Liver (tissue), 3 donors: ENCODE measurements at regions not wholly inside any gene's neighbourhood (a gene's known extent, or its start where the extent isn't known, plus 50 kb on each side); places are given as distances from the start of the nearest gene placed in this dataset.

Experiments used
- EGR1 ChIP-seq, 2 donors: IDR thresholded peaks; 2 replicates each; pipeline ENCODE4 v1.6.1; 2016 to 2018; ENCODE audit warnings: antibody characterized with exemption in 2 of 2, low read depth in 2 of 2
- FOXA1 ChIP-seq: IDR thresholded peaks from 2 replicates; pipeline ENCODE4 v1.6.1; 2016; ENCODE audit warnings: antibody characterized with exemption
- GABPA ChIP-seq, 2 donors: IDR thresholded peaks in 1 of 2; conservative IDR thresholded peaks in 1 of 2; 2 replicates each; pipeline ENCODE4 v1.6.1; 2016; ENCODE audit warnings: antibody characterized with exemption in 2 of 2, mild to moderate bottlenecking in 1 of 2, moderate library complexity in 1 of 2
- HNF4A ChIP-seq, 2 donors: conservative IDR thresholded peaks; 2 replicates each; pipeline ENCODE4 v1.6.1; 2016; ENCODE audit warnings: antibody characterized with exemption in 2 of 2, mild to moderate bottlenecking in 2 of 2
- JUND ChIP-seq, 2 donors: IDR thresholded peaks; 2 replicates each; pipeline ENCODE4 v1.6.1; 2016; ENCODE audit warnings: antibody characterized with exemption in 2 of 2
- RAD21 ChIP-seq, 2 donors: IDR thresholded peaks; 2 replicates each; pipeline ENCODE4 v1.6.1; 2016; ENCODE audit warnings: antibody characterized with exemption in 2 of 2, mild to moderate bottlenecking in 2 of 2
- YY1 ChIP-seq: IDR thresholded peaks from 2 replicates; pipeline ENCODE4 v1.6.1; 2016; ENCODE audit warnings: antibody characterized with exemption, mild to moderate bottlenecking
- TF ChIP-seq, protein P1 (sequence below): fragments of 150-350 bp; IDR thresholded peaks from 2 replicates; pipeline ENCODE4 v1.5.1; 2017; ENCODE audit warnings: improper control_type of control experiment, low read depth, low read length; ENCODE audit not compliant: missing input control
- TF ChIP-seq, protein P2 (sequence below): IDR thresholded peaks from 2 replicates; pipeline ENCODE4 v1.6.1; 2016; ENCODE audit warnings: antibody characterized with exemption
- TF ChIP-seq, protein P3 (sequence below): IDR thresholded peaks from 2 replicates; pipeline ENCODE4 v1.6.1; 2016; ENCODE audit warnings: antibody characterized with exemption, mild to moderate bottlenecking
- TF ChIP-seq, protein P4 (sequence below): IDR thresholded peaks from 2 replicates; pipeline ENCODE4 v1.6.1; 2016; ENCODE audit warnings: antibody characterized with exemption
- TF ChIP-seq, protein P5 (sequence below): IDR thresholded peaks from 2 replicates; pipeline ENCODE4 v1.6.1; 2016; ENCODE audit warnings: antibody characterized with exemption
- donor health status: healthy.
- donor health status: healthy.

DNA sequence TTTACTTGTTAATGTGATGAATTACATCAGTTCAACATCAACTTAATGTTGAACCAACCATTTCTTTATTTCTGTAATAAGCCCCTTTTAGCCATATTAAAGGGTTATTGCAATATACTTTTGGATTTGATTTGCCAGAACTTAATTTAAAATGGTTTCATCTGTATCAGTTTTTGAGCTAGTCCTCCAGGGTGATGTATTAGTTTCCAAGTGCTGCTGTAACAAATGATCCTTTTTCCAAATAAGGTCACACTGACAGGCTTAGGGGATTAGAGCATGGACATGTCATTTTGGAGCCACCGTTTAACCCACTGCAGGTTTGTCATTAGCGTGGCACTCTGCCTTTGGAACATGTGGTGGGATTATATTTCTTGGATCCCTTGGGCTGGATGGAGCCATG lies 244.8 kb upstream of the PLPP4 start:
- TF ChIP-seq, protein P1, sequence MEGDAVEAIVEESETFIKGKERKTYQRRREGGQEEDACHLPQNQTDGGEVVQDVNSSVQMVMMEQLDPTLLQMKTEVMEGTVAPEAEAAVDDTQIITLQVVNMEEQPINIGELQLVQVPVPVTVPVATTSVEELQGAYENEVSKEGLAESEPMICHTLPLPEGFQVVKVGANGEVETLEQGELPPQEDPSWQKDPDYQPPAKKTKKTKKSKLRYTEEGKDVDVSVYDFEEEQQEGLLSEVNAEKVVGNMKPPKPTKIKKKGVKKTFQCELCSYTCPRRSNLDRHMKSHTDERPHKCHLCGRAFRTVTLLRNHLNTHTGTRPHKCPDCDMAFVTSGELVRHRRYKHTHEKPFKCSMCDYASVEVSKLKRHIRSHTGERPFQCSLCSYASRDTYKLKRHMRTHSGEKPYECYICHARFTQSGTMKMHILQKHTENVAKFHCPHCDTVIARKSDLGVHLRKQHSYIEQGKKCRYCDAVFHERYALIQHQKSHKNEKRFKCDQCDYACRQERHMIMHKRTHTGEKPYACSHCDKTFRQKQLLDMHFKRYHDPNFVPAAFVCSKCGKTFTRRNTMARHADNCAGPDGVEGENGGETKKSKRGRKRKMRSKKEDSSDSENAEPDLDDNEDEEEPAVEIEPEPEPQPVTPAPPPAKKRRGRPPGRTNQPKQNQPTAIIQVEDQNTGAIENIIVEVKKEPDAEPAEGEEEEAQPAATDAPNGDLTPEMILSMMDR: no peak
- TF ChIP-seq, protein P2, sequence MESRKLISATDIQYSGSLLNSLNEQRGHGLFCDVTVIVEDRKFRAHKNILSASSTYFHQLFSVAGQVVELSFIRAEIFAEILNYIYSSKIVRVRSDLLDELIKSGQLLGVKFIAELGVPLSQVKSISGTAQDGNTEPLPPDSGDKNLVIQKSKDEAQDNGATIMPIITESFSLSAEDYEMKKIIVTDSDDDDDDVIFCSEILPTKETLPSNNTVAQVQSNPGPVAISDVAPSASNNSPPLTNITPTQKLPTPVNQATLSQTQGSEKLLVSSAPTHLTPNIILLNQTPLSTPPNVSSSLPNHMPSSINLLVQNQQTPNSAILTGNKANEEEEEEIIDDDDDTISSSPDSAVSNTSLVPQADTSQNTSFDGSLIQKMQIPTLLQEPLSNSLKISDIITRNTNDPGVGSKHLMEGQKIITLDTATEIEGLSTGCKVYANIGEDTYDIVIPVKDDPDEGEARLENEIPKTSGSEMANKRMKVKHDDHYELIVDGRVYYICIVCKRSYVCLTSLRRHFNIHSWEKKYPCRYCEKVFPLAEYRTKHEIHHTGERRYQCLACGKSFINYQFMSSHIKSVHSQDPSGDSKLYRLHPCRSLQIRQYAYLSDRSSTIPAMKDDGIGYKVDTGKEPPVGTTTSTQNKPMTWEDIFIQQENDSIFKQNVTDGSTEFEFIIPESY: no peak
- TF ChIP-seq, protein P3, sequence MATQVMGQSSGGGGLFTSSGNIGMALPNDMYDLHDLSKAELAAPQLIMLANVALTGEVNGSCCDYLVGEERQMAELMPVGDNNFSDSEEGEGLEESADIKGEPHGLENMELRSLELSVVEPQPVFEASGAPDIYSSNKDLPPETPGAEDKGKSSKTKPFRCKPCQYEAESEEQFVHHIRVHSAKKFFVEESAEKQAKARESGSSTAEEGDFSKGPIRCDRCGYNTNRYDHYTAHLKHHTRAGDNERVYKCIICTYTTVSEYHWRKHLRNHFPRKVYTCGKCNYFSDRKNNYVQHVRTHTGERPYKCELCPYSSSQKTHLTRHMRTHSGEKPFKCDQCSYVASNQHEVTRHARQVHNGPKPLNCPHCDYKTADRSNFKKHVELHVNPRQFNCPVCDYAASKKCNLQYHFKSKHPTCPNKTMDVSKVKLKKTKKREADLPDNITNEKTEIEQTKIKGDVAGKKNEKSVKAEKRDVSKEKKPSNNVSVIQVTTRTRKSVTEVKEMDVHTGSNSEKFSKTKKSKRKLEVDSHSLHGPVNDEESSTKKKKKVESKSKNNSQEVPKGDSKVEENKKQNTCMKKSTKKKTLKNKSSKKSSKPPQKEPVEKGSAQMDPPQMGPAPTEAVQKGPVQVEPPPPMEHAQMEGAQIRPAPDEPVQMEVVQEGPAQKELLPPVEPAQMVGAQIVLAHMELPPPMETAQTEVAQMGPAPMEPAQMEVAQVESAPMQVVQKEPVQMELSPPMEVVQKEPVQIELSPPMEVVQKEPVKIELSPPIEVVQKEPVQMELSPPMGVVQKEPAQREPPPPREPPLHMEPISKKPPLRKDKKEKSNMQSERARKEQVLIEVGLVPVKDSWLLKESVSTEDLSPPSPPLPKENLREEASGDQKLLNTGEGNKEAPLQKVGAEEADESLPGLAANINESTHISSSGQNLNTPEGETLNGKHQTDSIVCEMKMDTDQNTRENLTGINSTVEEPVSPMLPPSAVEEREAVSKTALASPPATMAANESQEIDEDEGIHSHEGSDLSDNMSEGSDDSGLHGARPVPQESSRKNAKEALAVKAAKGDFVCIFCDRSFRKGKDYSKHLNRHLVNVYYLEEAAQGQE: no peak
- TF ChIP-seq EGR1 (IDR thresholded peaks at IDR 0.05; ENCODE audit: low read depth in 2 of 2) (no peak), JUND (IDR thresholded peaks at IDR 0.05) (no peak), RAD21 (IDR thresholded peaks at IDR 0.05) (no peak), YY1 (no peak), GABPA (IDR thresholded peaks at IDR 0.05 in 1 of 2, conservative IDR thresholded peaks at IDR 0.05 in 1 of 2) (no peak), HNF4A (conservative IDR thresholded peaks at IDR 0.05) (no peak), FOXA1 (no peak)
- TF ChIP-seq, protein P4, sequence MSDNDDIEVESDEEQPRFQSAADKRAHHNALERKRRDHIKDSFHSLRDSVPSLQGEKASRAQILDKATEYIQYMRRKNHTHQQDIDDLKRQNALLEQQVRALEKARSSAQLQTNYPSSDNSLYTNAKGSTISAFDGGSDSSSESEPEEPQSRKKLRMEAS: no peak
- TF ChIP-seq, protein P5, sequence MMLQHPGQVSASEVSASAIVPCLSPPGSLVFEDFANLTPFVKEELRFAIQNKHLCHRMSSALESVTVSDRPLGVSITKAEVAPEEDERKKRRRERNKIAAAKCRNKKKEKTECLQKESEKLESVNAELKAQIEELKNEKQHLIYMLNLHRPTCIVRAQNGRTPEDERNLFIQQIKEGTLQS: no peak
